Heart right ventricle (tissue), 16 donors: ENCODE measurements at regions not wholly inside any gene's neighbourhood (a gene's known extent, or its start where the extent isn't known, plus 50 kb on each side); places are given as distances from the start of the nearest gene placed in this dataset.

Experiments used
- ATAC-seq, 8 donors: fragments of 200-7000 bp; cut with Tn5 transposase; one replicate each; pipeline ENCODE4 v1.9.1; 2020; ENCODE audit warnings: mild to moderate bottlenecking in 8 of 8, moderate library complexity in 8 of 8, moderate number of reproducible peaks in 1 of 8
- DNase-seq, 2 donors: peaks; one replicate each; pipeline ENCODE4 v3.0.0-alpha.2; 2020
- H3K27ac ChIP-seq, 10 donors: fragments of 200-600 bp; sonication (generic) in 2 of 10; one replicate each; pipeline versions ENCODE4 v1.5.0 to v1.8.0; 2020 to 2022; ENCODE audit warnings: mild to moderate bottlenecking in 3 of 10
- H3K27me3 ChIP-seq, 7 donors: fragments of 200-600 bp; one replicate each; pipeline ENCODE4 v1.8.0; 2021 to 2022; ENCODE audit warnings: mild to moderate bottlenecking in 2 of 7
- H3K36me3 ChIP-seq, 9 donors: fragments of 200-600 bp; sonication (generic) in 1 of 9; one replicate each; pipeline versions ENCODE4 v1.5.0 to v1.8.0; 2020 to 2022; ENCODE audit warnings: mild to moderate bottlenecking in 2 of 9
- H3K4me1 ChIP-seq, 9 donors: fragments of 200-600 bp; sonication (generic) in 1 of 9; one replicate each; pipeline versions ENCODE4 v1.5.0 to v1.8.0; 2020 to 2022; ENCODE audit warnings: mild to moderate bottlenecking in 4 of 9
- H3K4me3 ChIP-seq, 10 donors: fragments of 200-600 bp; sonication (generic) in 2 of 10; one replicate each; pipeline versions ENCODE4 v1.5.0 to v1.8.0; 2020 to 2022; ENCODE audit warnings: mild to moderate bottlenecking in 7 of 10, moderate library complexity in 2 of 10
- H3K9me3 ChIP-seq, 11 donors: fragments of 200-600 bp in 10 of 11; sonication (generic) in 2 of 11; one replicate each; pipeline versions ENCODE4 v1.5.0 to v1.8.0; 2013 to 2022; ENCODE audit warnings: mild to moderate bottlenecking in 2 of 11, control low read depth in 1 of 11, moderate library complexity in 1 of 11
- WGBS, 2 donors: extraction: QIAGEN DNeasy Blood & Tissue Kit; methylation state at CpG; one replicate each; pipeline ENCODE4 v1.1.7; 2013; ENCODE audit warnings: inconsistent platforms in 1 of 2; 5-methylcytosine and 5-hydroxymethylcytosine counted together
- intact Hi-C, 10 donors: fragments of 100-400 bp; cut with DNase I; formaldehyde crosslinking; loops; one replicate each; pipeline versions ENCODE4 v1.11.1 to v1.14.2; 2022
- TF ChIP-seq, protein P1 (sequence below), 9 donors: fragments of 200-600 bp; sonication (generic) in 2 of 9; IDR thresholded peaks; one replicate each; pipeline versions ENCODE4 v1.5.0 to v1.8.0; 2021 to 2022; ENCODE audit warnings: antibody characterized with exemption in 9 of 9, mild to moderate bottlenecking in 5 of 9, moderate library complexity in 1 of 9
- donor health status: Arrhythmogenic right ventricular cardiomyopathy.
- donor health status: ischemic (EF 13 %, LVEDD 7.1; RV severe dilation, severe dysfunction).
- donor health status: healthy with polysubstance abuse.
- donor health status: DM: no; HTN: yes; CAD: no.
- donor health status: DM: no; HTN: no; CAD: no.
- donor health status: ischemic (EF 25% LVEDD 6.9; RV normal size, moderate dysfunction).
- donor health status: ischemic (EF 25% LVEDD 5.7; RV mildly dilated, moderate dysfunction).
- donor health status: healthy.
- donor health status: DM: yes; HTN: yes; CAD: no.
- donor health status: Ischemic cardiomyopathy.
- donor health status: ischemic (EF 35%, LVEDD 5.7; RV mildly dilated, moderate dysfunction).
- donor health status: nonischemic (EF 11% LVEDD 7.7; RV severe dilation, severe dysfunction).
- donor health status: DM: yes; HTN: yes; CAD: no.
- donor health status: PGD.
- donor health status: ischemic (EF 29% LVEDD 5.4; RV normal size, mild dysfunction).
- donor health status: nonischemic (EF 23%, LVEDD 6.1; RV moderate dilation, normal function).

DNA sequence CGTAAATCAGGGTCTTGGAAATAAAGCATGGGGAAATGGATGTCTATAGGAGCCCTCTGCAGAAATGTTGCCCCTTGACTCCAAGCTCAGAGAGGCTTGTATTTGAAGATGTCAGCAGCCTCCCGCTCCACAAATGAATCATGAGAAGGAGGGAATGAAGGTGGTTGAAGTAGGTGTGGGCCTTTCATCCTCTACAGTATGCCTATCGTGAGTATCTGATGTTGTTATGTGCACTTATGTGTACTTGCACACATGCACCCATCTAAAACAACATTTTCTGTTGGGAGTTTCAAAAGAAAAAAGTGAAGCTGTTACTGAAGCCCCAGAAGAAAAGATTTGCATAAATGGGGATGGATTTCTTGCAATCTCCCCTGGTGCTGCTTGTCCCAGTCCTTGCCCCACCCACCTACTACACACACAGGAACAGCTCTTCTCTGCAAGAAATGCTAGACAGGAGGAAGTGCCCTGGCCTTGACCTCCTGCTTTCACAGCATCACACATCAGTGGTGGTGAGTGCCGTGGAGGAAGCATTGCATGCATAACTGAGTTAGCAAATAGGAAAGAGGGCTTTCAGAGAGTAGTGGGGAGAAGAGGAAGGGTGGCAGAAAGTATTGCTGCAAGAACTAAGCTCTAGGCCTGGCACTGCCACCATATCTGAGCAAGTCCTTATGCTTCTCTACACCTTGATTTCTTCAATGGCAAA lies 156.1 kb downstream of the SNX18 start:
- ATAC-seq = peak; percentile 34 to 80 (median 73)
- Histone ChIP-seq H3K27me3 (no peaks in the 10 kb centered on the region), H3K27ac (peak overlapping the region in 1 of 10 donors; percentile 84), H3K9me3 (peaks cover 0 to 17% (median 0%) of the 10 kb centered on the region in 11 donors), H3K36me3 (no peaks in the 10 kb centered on the region), H3K4me1 (peaks cover 0 to 74% (median 0%) of the 10 kb centered on the region in 9 donors), H3K4me3 (no peak overlapping the region)
- DNase-seq = peak; percentile 24 to 41
- 84 to 93% methylated on average over 4 of the region's 4 CpGs for WGBS, 2 donors
- intact Hi-C loops = no loop called here
- TF ChIP-seq, protein P1, sequence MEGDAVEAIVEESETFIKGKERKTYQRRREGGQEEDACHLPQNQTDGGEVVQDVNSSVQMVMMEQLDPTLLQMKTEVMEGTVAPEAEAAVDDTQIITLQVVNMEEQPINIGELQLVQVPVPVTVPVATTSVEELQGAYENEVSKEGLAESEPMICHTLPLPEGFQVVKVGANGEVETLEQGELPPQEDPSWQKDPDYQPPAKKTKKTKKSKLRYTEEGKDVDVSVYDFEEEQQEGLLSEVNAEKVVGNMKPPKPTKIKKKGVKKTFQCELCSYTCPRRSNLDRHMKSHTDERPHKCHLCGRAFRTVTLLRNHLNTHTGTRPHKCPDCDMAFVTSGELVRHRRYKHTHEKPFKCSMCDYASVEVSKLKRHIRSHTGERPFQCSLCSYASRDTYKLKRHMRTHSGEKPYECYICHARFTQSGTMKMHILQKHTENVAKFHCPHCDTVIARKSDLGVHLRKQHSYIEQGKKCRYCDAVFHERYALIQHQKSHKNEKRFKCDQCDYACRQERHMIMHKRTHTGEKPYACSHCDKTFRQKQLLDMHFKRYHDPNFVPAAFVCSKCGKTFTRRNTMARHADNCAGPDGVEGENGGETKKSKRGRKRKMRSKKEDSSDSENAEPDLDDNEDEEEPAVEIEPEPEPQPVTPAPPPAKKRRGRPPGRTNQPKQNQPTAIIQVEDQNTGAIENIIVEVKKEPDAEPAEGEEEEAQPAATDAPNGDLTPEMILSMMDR (IDR thresholded peaks at IDR 0.05) = no peak

DNA sequence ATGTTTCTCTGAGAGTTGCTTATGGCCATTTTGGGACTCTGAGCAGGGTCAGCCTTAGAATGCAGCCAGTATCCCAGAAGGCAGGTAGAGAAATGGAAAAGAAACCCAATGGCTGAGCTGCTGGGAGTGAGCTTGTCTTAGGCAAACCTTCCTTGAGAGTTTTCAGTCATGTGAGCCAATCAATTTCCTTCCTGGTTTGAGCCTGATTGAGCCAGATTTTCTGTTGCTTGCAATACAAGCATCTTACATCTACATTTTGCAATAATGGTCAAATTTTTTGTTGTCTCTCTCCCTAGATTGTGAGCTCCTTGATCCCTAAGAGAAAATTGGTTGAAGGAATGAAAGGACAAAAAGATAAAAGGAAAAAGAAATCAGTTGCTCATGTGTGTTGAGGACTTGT lies 155.3 kb downstream of the SNX18 start:
- Histone ChIP-seq H3K27me3 (no peaks in the 10 kb centered on the region), H3K36me3 (no peaks in the 10 kb centered on the region), H3K27ac (peak overlapping the region in 1 of 10 donors; percentile 78), H3K9me3 (peaks cover 0 to 25% (median 0%) of the 10 kb centered on the region in 11 donors), H3K4me1 (peaks cover 0 to 75% (median 0%) of the 10 kb centered on the region in 9 donors), H3K4me3 (no peak overlapping the region)
- DNase-seq = no peak
- no peak for ATAC-seq
- TF ChIP-seq, protein P1 (IDR thresholded peaks at IDR 0.05) = no peak
- intact Hi-C loops = no loop called here

DNA sequence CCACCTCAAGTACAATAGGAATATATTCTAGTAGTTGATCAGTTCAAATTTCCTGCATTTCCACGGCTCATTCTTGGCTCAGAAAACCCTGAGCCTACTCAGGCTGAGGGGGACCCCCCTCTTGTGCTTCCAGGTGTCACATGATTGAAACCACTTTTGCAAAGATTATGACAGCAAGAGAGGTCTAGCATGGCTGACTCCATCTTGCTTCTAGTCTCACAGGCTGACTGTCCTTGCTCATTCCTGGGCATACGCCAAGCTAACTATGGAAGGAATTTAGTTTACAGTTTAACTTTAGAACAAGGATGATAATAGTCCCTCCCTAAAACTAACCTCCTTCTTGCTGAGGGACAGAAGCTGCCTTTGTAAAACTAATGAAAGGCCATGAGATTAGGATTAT lies 154.1 kb downstream of the SNX18 start:
- peaks cover 0 to 70% (median 0%) of the 10 kb centered on the region in 9 donors for H3K4me1 ChIP-seq
- no peaks in the 10 kb centered on the region for H3K36me3 ChIP-seq
- TF ChIP-seq, protein P1 (IDR thresholded peaks at IDR 0.05) = no peak
- 61 to 72% methylated on average over 2 of the region's 2 CpGs for WGBS, 2 donors
- H3K27me3 ChIP-seq = no peaks in the 10 kb centered on the region
- H3K4me3 ChIP-seq = no peak overlapping the region
- no peak for DNase-seq
- ATAC-seq = no peak
- intact Hi-C loops = no loop called here
- peaks cover 0 to 29% (median 0%) of the 10 kb centered on the region in 11 donors for H3K9me3 ChIP-seq
- peak overlapping the region in 1 of 10 donors; percentile 78 for H3K27ac ChIP-seq

DNA sequence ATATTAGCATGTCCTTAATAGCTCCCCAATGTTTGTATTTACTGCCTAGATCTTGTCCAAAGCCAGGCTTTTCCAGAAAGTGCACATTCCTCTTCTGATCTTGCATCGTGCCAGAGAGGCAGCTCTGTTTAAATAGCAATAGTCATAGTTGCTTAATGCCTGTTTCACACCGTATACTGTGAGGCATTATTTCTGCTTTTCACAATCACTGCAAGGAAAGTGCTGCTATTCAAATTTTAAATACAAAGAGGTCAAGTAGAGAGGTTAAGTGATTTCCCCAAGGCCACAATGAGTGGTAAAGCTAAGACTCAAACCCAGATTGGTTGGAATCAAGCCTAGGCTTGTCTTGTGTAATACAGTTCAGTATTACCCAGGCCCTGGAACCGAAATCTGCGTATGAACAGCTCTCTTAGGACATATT lies 153.6 kb downstream of the SNX18 start:
- peaks cover 0 to 29% (median 0%) of the 10 kb centered on the region in 11 donors for H3K9me3 ChIP-seq
- TF ChIP-seq, protein P1 (IDR thresholded peaks at IDR 0.05) = no peak
- DNase-seq (no peak), ATAC-seq (peak in 4 of 8 donors; percentile 32 to 68 (median 39))
- no peaks in the 10 kb centered on the region for H3K27me3 ChIP-seq
- H3K27ac ChIP-seq = peak overlapping the region in 1 of 10 donors; percentile 78
- intact Hi-C loops = no loop called here
- H3K36me3 ChIP-seq = no peaks in the 10 kb centered on the region
- peaks cover 0 to 64% (median 0%) of the 10 kb centered on the region in 9 donors for H3K4me1 ChIP-seq
- H3K4me3 ChIP-seq = no peak overlapping the region
- WGBS, 2 donors = 68 to 76% methylated on average over 4 of the region's 4 CpGs
